Hepatocyte (in vitro differentiated cells): ENCODE measurements at regions not wholly inside any gene's neighbourhood (a gene's known extent, or its start where the extent isn't known, plus 50 kb on each side); places are given as distances from the start of the nearest gene placed in this dataset.

Source experiments
- DNase-seq: peaks from one replicate; pipeline ENCODE4 v3.0.0-alpha.2; 2016; ENCODE audit warnings: low spot score
- H2AFZ ChIP-seq: fragments of 200-600 bp; sonication (generic); 2 replicates; pipeline ENCODE4 v1.6.0; 2016; ENCODE audit warnings: antibody characterized with exemption, mild to moderate bottlenecking
- H3K27ac ChIP-seq: fragments of 200-600 bp; sonication (generic); 2 replicates; pipeline ENCODE4 v1.5.1; 2016; ENCODE audit warnings: mild to moderate bottlenecking
- H3K27me3 ChIP-seq: fragments of 200-600 bp; sonication (generic); 2 replicates; pipeline ENCODE4 v1.6.1; 2016
- H3K36me3 ChIP-seq: fragments of 200-600 bp; sonication (generic); replicated peaks from 2 replicates; pipeline ENCODE4 v1.5.1; 2016; ENCODE audit warnings: low read depth; ENCODE audit not compliant: insufficient read depth
- H3K4me1 ChIP-seq: fragments of 200-600 bp; sonication (generic); 2 replicates; pipeline ENCODE4 v1.5.1; 2016; ENCODE audit warnings: mild to moderate bottlenecking, moderate library complexity; ENCODE audit not compliant: insufficient read depth
- H3K4me2 ChIP-seq: fragments of 200-600 bp; sonication (generic); 2 replicates; pipeline ENCODE4 v1.6.0; 2016
- H3K4me3 ChIP-seq: fragments of 200-600 bp; sonication (generic); 2 replicates; pipeline ENCODE4 v1.5.1; 2016; ENCODE audit warnings: mild to moderate bottlenecking
- H3K79me2 ChIP-seq: fragments of 200-600 bp; sonication (generic); 2 replicates; pipeline ENCODE4 v1.6.0; 2017; ENCODE audit warnings: mild to moderate bottlenecking
- H3K9me2 ChIP-seq: fragments of 200-600 bp; sonication (generic); replicated peaks from 2 replicates; pipeline ENCODE4 v1.6.0; 2017; ENCODE audit warnings: mild to moderate bottlenecking; ENCODE audit not compliant: insufficient read depth
- H3K9me3 ChIP-seq: fragments of 200-600 bp; sonication (generic); 2 replicates; pipeline ENCODE4 v1.5.1; 2016; ENCODE audit warnings: low read depth, mild to moderate bottlenecking
- H4K20me1 ChIP-seq: fragments of 200-600 bp; sonication (generic); 2 replicates; pipeline ENCODE4 v1.6.0; 2016; ENCODE audit warnings: mild to moderate bottlenecking; ENCODE audit not compliant: insufficient read depth, poor library complexity, severe bottlenecking
- EZH2 ChIP-seq: fragments of 200-600 bp; sonication (generic); IDR thresholded peaks from 2 replicates; pipeline ENCODE4 v1.6.1; 2016; ENCODE audit warnings: antibody characterized with exemption, mild to moderate bottlenecking, borderline replicate concordance
- EZH2phosphoT487 ChIP-seq: fragments of 200-600 bp; sonication (generic); IDR thresholded peaks from one replicate; pipeline ENCODE4 v1.6.1; 2018; ENCODE audit warnings: antibody characterized with exemption, mild to moderate bottlenecking, low read depth, moderate library complexity; ENCODE audit not compliant: unreplicated experiment, severe bottlenecking
- WGBS: methylation state at CpG from one replicate; pipeline ENCODE4 v1.1.6; 2016; ENCODE audit warnings: low lambda C conversion rate; ENCODE audit errors: missing lambda C conversion rate; 5-methylcytosine and 5-hydroxymethylcytosine counted together
- TF ChIP-seq, protein P1 (sequence below): fragments of 200-600 bp; sonication (generic); IDR thresholded peaks from 2 replicates; pipeline ENCODE4 v1.5.1; 2016; ENCODE audit warnings: antibody characterized with exemption, mild to moderate bottlenecking; ENCODE audit not compliant: poor library complexity

GRCh38 chr5:135097390-135097789, 63.4 kb upstream of the PITX1 start:
- Histone ChIP-seq H3K4me1 (no peaks in the 10 kb centered on the region), H3K4me2 (no peak overlapping the region), H3K27me3 (no peaks in the 10 kb centered on the region), H3K27ac (no peak overlapping the region), H3K9me2 (no peaks in the 10 kb centered on the region), H3K9me3 (no peaks in the 10 kb centered on the region), H3K36me3 (no peaks in the 10 kb centered on the region), H4K20me1 (no peaks in the 10 kb centered on the region), H3K4me3 (no peak overlapping the region), H3K79me2 (no peaks in the 10 kb centered on the region), H2AFZ (no peak overlapping the region)
- DNase-seq, result no peak
- 98% methylated on average over 2 of the region's 2 CpGs for WGBS
- no peak for TF ChIP-seq EZH2
- TF ChIP-seq, protein P1, sequence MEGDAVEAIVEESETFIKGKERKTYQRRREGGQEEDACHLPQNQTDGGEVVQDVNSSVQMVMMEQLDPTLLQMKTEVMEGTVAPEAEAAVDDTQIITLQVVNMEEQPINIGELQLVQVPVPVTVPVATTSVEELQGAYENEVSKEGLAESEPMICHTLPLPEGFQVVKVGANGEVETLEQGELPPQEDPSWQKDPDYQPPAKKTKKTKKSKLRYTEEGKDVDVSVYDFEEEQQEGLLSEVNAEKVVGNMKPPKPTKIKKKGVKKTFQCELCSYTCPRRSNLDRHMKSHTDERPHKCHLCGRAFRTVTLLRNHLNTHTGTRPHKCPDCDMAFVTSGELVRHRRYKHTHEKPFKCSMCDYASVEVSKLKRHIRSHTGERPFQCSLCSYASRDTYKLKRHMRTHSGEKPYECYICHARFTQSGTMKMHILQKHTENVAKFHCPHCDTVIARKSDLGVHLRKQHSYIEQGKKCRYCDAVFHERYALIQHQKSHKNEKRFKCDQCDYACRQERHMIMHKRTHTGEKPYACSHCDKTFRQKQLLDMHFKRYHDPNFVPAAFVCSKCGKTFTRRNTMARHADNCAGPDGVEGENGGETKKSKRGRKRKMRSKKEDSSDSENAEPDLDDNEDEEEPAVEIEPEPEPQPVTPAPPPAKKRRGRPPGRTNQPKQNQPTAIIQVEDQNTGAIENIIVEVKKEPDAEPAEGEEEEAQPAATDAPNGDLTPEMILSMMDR, result no peak

GRCh38 chr5:135095871-135096270, 61.8 kb upstream of the PITX1 start:
- no peaks in the 10 kb centered on the region for H3K9me2 ChIP-seq
- 89% methylated on average over 3 of the region's 3 CpGs for WGBS

GRCh38 chr5:135095052-135095715, 61.2 kb upstream of the PITX1 start:
- Histone ChIP-seq H3K9me3 (no peaks in the 10 kb centered on the region), H3K4me3 (no peak overlapping the region), H3K4me2 (no peak overlapping the region), H2AFZ (no peak overlapping the region), H3K36me3 (no peaks in the 10 kb centered on the region), H4K20me1 (no peaks in the 10 kb centered on the region), H3K79me2 (no peaks in the 10 kb centered on the region), H3K9me2 (no peaks in the 10 kb centered on the region), H3K4me1 (no peaks in the 10 kb centered on the region), H3K27me3 (no peaks in the 10 kb centered on the region), H3K27ac (no peak overlapping the region)
- TF ChIP-seq EZH2phosphoT487 (no peak), EZH2 (no peak)
- TF ChIP-seq, protein P1, result no peak
- 82% methylated on average over 6 of the region's 6 CpGs for WGBS
- DNase-seq, result no peak

More at GRCh38 chr5:135095871-135096270, 61.8 kb upstream of the PITX1 start:
- TF ChIP-seq EZH2 (no peak), EZH2phosphoT487 (no peak)
- TF ChIP-seq, protein P1, result no peak
- Histone ChIP-seq H3K79me2 (no peaks in the 10 kb centered on the region), H3K27me3 (no peaks in the 10 kb centered on the region), H3K9me3 (no peaks in the 10 kb centered on the region), H2AFZ (no peak overlapping the region), H3K4me2 (no peak overlapping the region), H3K36me3 (no peaks in the 10 kb centered on the region), H4K20me1 (no peaks in the 10 kb centered on the region), H3K4me3 (no peak overlapping the region), H3K27ac (no peak overlapping the region), H3K4me1 (no peaks in the 10 kb centered on the region)
- DNase-seq, result no peak
